ENCODE measurements at regions not wholly inside any gene's neighbourhood (a gene's known extent, or its start where the extent isn't known, plus 50 kb on each side); places are given as distances from the start of the nearest gene placed in this dataset.
"Not testable (repeated sequence)": the region's sequence is repeated elsewhere in the genome, so short reads cannot be mapped to it uniquely, and the experiment has no call there.

DNA sequence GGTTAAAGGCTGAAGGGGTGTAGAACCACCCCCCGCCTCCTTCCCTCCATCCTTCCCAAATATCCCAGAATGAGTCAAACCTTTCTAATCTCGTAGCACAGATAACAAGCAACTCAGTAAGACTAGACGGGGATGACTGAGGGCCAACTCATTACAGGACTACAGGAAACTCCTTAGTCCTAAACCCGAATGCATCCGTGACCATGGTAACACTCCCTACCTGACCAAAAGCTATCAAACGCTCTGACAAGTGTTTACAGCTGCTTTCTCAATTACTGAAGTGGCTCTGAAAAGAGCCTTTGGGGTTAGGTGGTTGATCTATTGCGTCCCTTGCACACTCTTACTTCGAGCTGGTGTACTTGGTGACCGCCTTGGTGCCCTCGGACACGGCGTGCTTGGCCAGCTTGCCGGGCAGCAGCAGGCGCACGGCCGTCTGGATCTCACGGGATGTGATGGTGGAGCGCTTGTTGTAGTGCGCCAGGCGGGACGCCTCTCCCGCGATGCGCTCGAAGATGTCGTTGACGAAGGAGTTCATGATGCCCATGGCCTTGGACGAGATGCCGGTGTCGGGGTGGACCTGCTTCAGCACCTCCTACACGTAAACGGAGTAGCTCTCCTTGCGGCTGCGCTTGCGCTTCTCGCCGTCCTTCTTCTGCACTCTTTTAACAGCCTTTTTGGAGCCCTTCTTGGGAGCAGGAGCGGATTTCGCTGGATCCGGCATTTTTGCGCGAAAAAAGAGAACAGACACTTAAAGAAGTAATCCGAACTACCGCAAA is 67.4 kb downstream of the FAM72B start:
- not testable (repeated sequence) for DNase-seq (ENCODE audit: low read depth)

DNA sequence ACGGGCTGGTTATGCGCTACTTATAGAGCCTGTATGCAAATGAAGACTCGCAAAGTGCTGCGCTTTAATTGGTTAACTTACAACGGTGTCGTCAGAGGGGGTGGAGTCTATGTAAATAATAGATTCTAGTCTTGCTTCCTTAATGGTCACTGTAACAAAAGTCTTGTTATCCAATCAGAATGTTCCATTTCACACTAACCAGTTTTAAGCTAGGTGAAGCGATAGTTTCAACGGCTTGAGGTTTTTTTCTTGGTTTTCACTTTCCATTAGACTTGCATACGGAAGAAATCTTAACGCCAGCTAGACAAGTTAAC is 66.9 kb downstream of the FAM72B start:
- DNase-seq (ENCODE audit: low read depth), result not testable (repeated sequence)

DNA sequence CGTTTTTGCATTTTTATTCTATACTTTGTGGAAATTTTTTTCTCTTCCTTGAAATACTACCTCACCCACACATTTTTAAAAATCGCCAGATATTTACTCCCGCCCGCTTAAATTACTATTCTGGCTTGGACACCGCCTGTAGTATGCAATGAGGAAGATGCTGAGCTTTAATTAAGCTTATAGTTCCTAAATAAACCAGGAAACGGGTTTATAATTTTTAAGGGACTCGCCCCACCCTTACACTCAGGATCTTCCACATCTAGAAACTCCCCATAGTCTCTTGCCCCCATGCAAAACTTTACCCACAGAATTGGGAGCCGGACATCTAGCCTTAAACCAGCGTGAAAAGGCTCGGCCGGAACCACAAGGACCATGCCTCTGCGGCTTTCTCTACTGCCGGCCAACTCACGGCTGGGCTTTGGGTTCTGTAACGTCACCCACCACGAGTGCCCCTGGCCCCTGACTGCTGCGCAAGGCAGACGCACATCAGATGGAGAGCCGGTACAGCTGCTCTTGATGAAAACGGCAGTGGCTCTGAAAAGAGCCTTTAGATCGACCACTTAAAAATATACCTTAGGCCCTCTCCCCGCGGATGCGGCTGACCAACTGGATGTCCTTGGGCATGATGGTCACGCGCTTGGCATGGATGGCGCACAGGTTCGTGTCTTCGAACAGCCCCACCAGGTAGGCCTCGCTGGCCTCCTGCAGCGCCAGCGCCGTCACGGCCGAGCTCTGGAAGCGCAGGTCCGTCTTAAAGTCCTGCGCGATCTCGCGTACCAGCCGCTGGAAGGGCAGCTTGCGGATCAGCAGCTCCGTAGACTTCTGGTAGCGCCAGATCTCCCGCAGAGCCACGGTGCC is 66.3 kb downstream of the FAM72B start:
- not testable (repeated sequence) for DNase-seq (ENCODE audit: low read depth)
